ENCODE measurements at regions not wholly inside any gene's neighbourhood (a gene's known extent, or its start where the extent isn't known, plus 50 kb on each side); places are given as distances from the start of the nearest gene placed in this dataset.

- TF ChIP-seq EZH2 (IDR thresholded peaks at IDR 0.05; ENCODE audit: low read length) (no peak), CTCF (optimal IDR thresholded peaks at IDR 0.05 in 1 of 3, IDR thresholded peaks at IDR 0.05 in 1 of 3, conservative IDR thresholded peaks at IDR 0.05 in 1 of 3; ENCODE audit: extremely low read depth in 1 of 3, insufficient read depth in 2 of 3, low read length in 3 of 3) (no peak)
- Histone ChIP-seq H3K9me1 (ENCODE audit: control insufficient read depth, extremely low read depth, insufficient read depth, low read length) (no peaks in the 10 kb centered on the region), H3K9ac (ENCODE audit: control insufficient read depth, extremely low read depth, insufficient read depth, low read length) (no peak overlapping the region), H4K20me1 (ENCODE audit: control insufficient read depth, extremely low read depth, insufficient read depth, low read length) (no peaks in the 10 kb centered on the region), H3K4me3 (ENCODE audit: control insufficient read depth in 2 of 3, extremely low read depth in 1 of 3, insufficient read depth in 2 of 3, low read depth in 1 of 3, low read length in 3 of 3) (no peak overlapping the region), H3K27ac (ENCODE audit: control insufficient read depth, insufficient read depth, low read length) (no peak overlapping the region), H3K79me2 (ENCODE audit: control insufficient read depth, insufficient read depth, low read length) (no peaks in the 10 kb centered on the region), H3K4me1 (ENCODE audit: control insufficient read depth, extremely low read depth, insufficient read depth, low read length) (no peaks in the 10 kb centered on the region), H3K9me3 (ENCODE audit: control insufficient read depth, low read depth, low read length) (no peaks in the 10 kb centered on the region), H2AFZ (ENCODE audit: control insufficient read depth, low read length) (no peak overlapping the region), H3K36me3 (ENCODE audit: control insufficient read depth in 2 of 2, extremely low read depth in 1 of 2, insufficient read depth in 2 of 2, low read length in 2 of 2) (no peaks in the 10 kb centered on the region), H3K27me3 (ENCODE audit: control insufficient read depth, extremely low read depth, insufficient read depth, low read length) (no peaks in the 10 kb centered on the region), H3K4me2 (ENCODE audit: control insufficient read depth, extremely low read depth, insufficient read depth, low read depth, low read length) (no peak overlapping the region)
- DNase-seq (ENCODE audit: low read depth, low spot score) (no peak), FAIRE-seq (no peak)
- dilution Hi-C loops (cut with MboI; ENCODE audit: extremely low pct_ligation_motif_present, low sequenced_read_pairs) = no loop called here
These were observed 880.8 kb downstream of the TECRL start for GRCh38 chr4:63528256-63528991.

GRCh38 chr4:63526251-63526650 is 883.0 kb downstream of the TECRL start:
- H3K4me1 ChIP-seq (ENCODE audit: control insufficient read depth, extremely low read depth, insufficient read depth, low read length) = no peaks in the 10 kb centered on the region
- no peak overlapping the region for H3K4me3 ChIP-seq (ENCODE audit: control insufficient read depth in 2 of 3, extremely low read depth in 1 of 3, insufficient read depth in 2 of 3, low read depth in 1 of 3, low read length in 3 of 3)
- no peaks in the 10 kb centered on the region for H3K36me3 ChIP-seq (ENCODE audit: control insufficient read depth in 2 of 2, extremely low read depth in 1 of 2, insufficient read depth in 2 of 2, low read length in 2 of 2)
- FAIRE-seq (no peak), DNase-seq (ENCODE audit: low read depth, low spot score) (no peak)
- no peaks in the 10 kb centered on the region for H3K27me3 ChIP-seq (ENCODE audit: control insufficient read depth, extremely low read depth, insufficient read depth, low read length)
- TF ChIP-seq CTCF (optimal IDR thresholded peaks at IDR 0.05 in 1 of 3, IDR thresholded peaks at IDR 0.05 in 1 of 3, conservative IDR thresholded peaks at IDR 0.05 in 1 of 3; ENCODE audit: extremely low read depth in 1 of 3, insufficient read depth in 2 of 3, low read length in 3 of 3) (no peak), EZH2 (IDR thresholded peaks at IDR 0.05; ENCODE audit: low read length) (no peak)
- H3K4me2 ChIP-seq (ENCODE audit: control insufficient read depth, extremely low read depth, insufficient read depth, low read depth, low read length) = no peak overlapping the region
- no peak overlapping the region for H3K27ac ChIP-seq (ENCODE audit: control insufficient read depth, insufficient read depth, low read length)
- no peaks in the 10 kb centered on the region for H3K9me3 ChIP-seq (ENCODE audit: control insufficient read depth, low read depth, low read length)
- no peaks in the 10 kb centered on the region for H3K79me2 ChIP-seq (ENCODE audit: control insufficient read depth, insufficient read depth, low read length)
- no peak overlapping the region for H3K9ac ChIP-seq (ENCODE audit: control insufficient read depth, extremely low read depth, insufficient read depth, low read length)
- H4K20me1 ChIP-seq (ENCODE audit: control insufficient read depth, extremely low read depth, insufficient read depth, low read length) = no peaks in the 10 kb centered on the region
- no peak overlapping the region for H2AFZ ChIP-seq (ENCODE audit: control insufficient read depth, low read length)
- no peaks in the 10 kb centered on the region for H3K9me1 ChIP-seq (ENCODE audit: control insufficient read depth, extremely low read depth, insufficient read depth, low read length)
- dilution Hi-C loops (cut with MboI; ENCODE audit: extremely low pct_ligation_motif_present, low sequenced_read_pairs) = no loop called here

Data from keratinocyte (primary cell).